Thyroid gland (tissue), 4 donors: ENCODE measurements at regions not wholly inside any gene's neighbourhood (a gene's known extent, or its start where the extent isn't known, plus 50 kb on each side); places are given as distances from the start of the nearest gene placed in this dataset.

Experiments used
- DNase-seq, 2 donors: peaks; one replicate each; pipeline ENCODE4 v3.0.0-alpha.2; 2019
- H3K27ac ChIP-seq, 3 donors: fragments of 200-600 bp; sonication (generic); 1 replicate in 2 of 3; 2 replicates in 1 of 3; pipeline ENCODE4 v1.5.1; 2016 to 2019; ENCODE audit warnings: mild to moderate bottlenecking in 1 of 3, moderate library complexity in 1 of 3
- H3K27me3 ChIP-seq: fragments of 200-600 bp; sonication (generic); one replicate; pipeline ENCODE4 v1.5.1; 2019
- H3K36me3 ChIP-seq, 2 donors: fragments of 200-600 bp; sonication (generic); one replicate each; pipeline ENCODE4 v1.5.1; 2016 to 2019
- H3K4me1 ChIP-seq, 2 donors: fragments of 200-600 bp; sonication (generic); one replicate each; pipeline ENCODE4 v1.5.1; 2017 to 2019
- H3K4me3 ChIP-seq, 3 donors: fragments of 200-600 bp; sonication (generic); replicated peaks in 1 of 3; 1 replicate in 2 of 3; 2 replicates in 1 of 3; pipeline ENCODE4 v1.5.1; 2016; ENCODE audit warnings: mild to moderate bottlenecking in 1 of 3
- H3K9me3 ChIP-seq: fragments of 200-600 bp; sonication (generic); one replicate; pipeline ENCODE4 v1.5.1; 2017
- POLR2A ChIP-seq, 2 donors: fragments of 450-650 bp; IDR thresholded peaks; one replicate each; pipeline ENCODE4 v1.6.1; 2017; ENCODE audit warnings: antibody characterized with exemption in 2 of 2, mild to moderate bottlenecking in 2 of 2, moderate library complexity in 1 of 2
- WGBS, 2 donors: methylation state at CpG; one replicate each; pipeline ENCODE4 v1.1.5; 2017; 5-methylcytosine and 5-hydroxymethylcytosine counted together
- intact Hi-C: fragments of 100-400 bp; cut with DNase I; formaldehyde crosslinking; loops from one replicate; pipeline ENCODE4 v1.15.1; 2023
- TF ChIP-seq, protein P1 (sequence below), 6 experiments: fragments of 200-600 bp in 3 of 6; fragments of 450-650 bp in 3 of 6; sonication (generic) in 3 of 6; IDR thresholded peaks; one replicate each; pipeline ENCODE4 v1.5.1; 2016 to 2019; ENCODE audit warnings: antibody characterized with exemption in 6 of 6, mild to moderate bottlenecking in 2 of 6, inconsistent platforms in 1 of 6, moderate library complexity in 1 of 6

DNA sequence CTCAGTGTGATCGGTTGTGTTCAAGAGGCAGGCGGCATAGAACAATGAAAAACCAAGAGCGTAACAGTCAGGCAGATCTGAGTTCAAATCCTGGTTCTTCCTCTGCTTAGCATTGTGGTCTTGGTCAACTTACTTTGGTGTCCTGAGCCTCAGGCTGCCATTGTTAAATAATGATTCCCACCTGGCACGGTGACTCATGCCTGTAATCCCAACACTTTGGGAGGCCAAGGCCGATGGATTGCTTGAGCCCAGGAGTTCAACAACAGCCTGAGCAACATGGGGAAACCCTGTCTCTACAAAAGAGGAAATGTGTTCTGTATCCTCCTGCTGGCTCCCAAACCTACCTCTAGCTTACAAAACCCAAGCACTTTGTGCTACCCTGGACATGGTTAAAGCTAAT, 129.0 kb upstream of the STX18 start:
- Histone ChIP-seq H3K36me3 (no peaks in the 10 kb centered on the region), H3K9me3 (no peaks in the 10 kb centered on the region), H3K27me3 (no peaks in the 10 kb centered on the region), H3K4me1 (no peaks in the 10 kb centered on the region), H3K4me3 (no peak overlapping the region), H3K27ac (no peak overlapping the region)
- intact Hi-C loops: no loop called here
- TF ChIP-seq, protein P1, sequence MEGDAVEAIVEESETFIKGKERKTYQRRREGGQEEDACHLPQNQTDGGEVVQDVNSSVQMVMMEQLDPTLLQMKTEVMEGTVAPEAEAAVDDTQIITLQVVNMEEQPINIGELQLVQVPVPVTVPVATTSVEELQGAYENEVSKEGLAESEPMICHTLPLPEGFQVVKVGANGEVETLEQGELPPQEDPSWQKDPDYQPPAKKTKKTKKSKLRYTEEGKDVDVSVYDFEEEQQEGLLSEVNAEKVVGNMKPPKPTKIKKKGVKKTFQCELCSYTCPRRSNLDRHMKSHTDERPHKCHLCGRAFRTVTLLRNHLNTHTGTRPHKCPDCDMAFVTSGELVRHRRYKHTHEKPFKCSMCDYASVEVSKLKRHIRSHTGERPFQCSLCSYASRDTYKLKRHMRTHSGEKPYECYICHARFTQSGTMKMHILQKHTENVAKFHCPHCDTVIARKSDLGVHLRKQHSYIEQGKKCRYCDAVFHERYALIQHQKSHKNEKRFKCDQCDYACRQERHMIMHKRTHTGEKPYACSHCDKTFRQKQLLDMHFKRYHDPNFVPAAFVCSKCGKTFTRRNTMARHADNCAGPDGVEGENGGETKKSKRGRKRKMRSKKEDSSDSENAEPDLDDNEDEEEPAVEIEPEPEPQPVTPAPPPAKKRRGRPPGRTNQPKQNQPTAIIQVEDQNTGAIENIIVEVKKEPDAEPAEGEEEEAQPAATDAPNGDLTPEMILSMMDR (IDR thresholded peaks at IDR 0.05): no peak
- no peak for TF ChIP-seq POLR2A (IDR thresholded peaks at IDR 0.05)
- WGBS, 2 donors: 82 to 97% methylated on average over 4 to 5 of the region's 5 CpGs
- no peak for DNase-seq

DNA sequence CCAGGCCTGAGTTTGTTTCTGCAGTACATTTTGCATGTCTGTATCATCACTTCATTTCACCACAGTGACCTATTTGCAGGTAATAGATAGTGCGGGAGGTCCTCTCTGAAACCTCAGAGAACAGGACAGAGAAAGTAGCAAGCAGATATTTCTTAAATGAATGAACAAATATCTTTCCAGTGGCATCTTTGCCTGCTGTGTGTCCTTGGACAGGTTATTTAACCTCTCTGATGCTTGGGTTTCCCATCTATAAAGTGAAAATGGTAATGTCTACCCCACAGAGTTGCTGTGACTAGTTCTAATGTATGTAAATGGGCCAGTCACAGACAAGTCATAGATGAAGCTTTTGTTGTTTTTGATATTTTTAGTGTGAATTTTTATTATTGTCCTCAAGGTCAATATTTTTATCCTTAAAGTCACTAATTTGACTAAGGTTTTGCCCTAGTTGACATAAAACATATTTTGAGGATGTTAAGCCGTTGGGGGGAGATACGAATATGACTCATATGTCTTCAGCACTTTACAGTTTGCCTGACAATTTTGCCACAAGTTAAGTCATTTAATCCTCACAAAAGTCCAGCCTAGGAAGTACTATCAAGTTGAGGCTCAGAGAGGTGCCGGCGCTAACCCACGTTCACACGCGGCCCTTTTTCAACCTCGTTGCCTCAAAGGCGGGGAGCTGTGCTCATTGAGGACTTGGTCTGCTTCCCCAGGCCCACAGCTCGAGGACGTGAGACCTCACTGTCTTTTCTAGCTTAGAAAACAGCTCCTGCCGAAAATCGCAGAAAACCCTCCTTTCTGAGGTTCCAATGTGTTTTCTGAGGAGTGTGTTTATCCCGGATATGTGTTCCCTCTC, 126.7 kb upstream of the STX18 start:
- no peak overlapping the region for H3K4me3 ChIP-seq
- no peaks in the 10 kb centered on the region for H3K27me3 ChIP-seq
- no peaks in the 10 kb centered on the region for H3K9me3 ChIP-seq
- H3K27ac ChIP-seq: no peak overlapping the region
- TF ChIP-seq, protein P1 (IDR thresholded peaks at IDR 0.05): no peak
- TF ChIP-seq POLR2A (IDR thresholded peaks at IDR 0.05): no peak
- DNase-seq: no peak
- 60 to 61% methylated on average over 15 of the region's 15 CpGs for WGBS, 2 donors
- no peaks in the 10 kb centered on the region for H3K4me1 ChIP-seq
- no peaks in the 10 kb centered on the region for H3K36me3 ChIP-seq
- intact Hi-C loops: no loop called here

DNA sequence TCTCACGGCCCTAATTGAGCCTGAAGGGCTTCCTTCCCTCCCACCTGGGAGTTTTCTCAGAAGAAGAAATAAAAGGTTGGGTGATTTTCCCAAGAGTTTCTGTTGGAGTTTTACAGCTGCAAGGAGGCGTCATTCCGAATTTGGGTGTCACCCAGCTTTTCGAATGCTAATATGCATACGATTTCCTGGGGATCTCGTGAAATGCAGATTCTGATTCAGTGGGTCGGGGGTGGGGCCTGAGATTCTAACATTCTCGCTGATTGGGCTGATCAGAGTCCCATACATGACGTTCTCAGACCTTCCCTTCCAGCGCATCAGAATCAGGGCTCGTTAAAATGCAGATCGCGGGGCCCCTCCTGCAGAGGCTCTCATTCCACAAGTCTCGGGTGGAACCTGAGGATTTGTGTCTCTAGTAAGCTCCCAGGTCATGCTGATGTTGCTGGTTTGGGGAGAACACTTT, 125.8 kb upstream of the STX18 start:
- no peak for TF ChIP-seq POLR2A (IDR thresholded peaks at IDR 0.05)
- TF ChIP-seq, protein P1 (IDR thresholded peaks at IDR 0.05): no peak
- no peak for DNase-seq
- WGBS, 2 donors: 44 to 64% methylated on average over 12 to 14 of the region's 14 CpGs
- Histone ChIP-seq H3K27me3 (no peaks in the 10 kb centered on the region), H3K4me1 (no peaks in the 10 kb centered on the region), H3K27ac (no peak overlapping the region), H3K9me3 (no peaks in the 10 kb centered on the region), H3K36me3 (no peaks in the 10 kb centered on the region), H3K4me3 (no peak overlapping the region)
- intact Hi-C loops: no loop called here

DNA sequence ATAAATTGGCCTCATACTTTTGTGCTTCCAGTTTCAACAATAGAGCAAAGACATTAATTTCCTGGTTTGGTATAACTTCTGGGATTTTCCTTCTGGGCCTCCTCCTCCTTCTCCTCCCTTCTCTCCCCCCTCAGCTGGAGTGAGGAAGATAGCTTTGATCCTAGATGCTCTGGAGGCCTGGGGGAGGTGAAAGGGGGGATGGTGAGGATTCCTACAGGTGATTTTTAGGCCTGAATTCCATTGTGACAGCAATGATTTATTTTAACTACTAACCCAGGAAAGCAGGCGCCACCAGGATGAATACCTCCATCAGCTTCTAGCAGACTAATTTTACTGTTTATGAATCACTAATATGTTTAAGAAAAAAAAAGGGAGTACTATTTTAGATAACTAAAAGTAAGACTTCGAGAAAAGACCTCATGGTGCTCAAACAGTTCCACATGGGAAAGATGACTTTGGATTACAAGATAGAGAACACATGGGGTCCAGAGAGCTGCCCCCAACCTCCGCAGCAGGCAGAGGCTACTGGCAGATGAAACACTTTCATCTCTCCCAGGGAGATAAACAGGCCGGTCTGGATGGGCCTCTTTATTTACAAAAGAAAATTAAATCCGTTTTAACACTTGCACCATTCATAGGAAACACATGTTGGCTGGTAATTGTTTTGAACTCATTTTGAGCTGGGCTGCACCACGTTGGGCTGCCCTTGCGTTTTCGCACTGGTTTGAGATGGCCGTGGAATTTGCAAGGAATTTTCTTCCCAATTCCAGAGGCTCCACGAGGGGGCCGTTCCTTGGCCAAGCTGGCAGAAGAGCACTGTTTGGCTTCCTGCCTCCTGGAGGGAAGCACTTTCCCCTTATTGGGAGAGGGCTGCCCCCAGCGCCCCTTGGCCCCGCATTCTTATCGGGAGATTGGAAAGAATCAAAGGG, 125.1 kb upstream of the STX18 start:
- H3K36me3 ChIP-seq: no peaks in the 10 kb centered on the region
- no peaks in the 10 kb centered on the region for H3K27me3 ChIP-seq
- intact Hi-C loops: no loop called here
- DNase-seq: no peak
- H3K4me1 ChIP-seq: no peaks in the 10 kb centered on the region
- no peak overlapping the region for H3K4me3 ChIP-seq
- H3K27ac ChIP-seq: no peak overlapping the region
- TF ChIP-seq POLR2A (IDR thresholded peaks at IDR 0.05): no peak
- TF ChIP-seq, protein P1 (IDR thresholded peaks at IDR 0.05): no peak
- 58 to 60% methylated on average over 14 of the region's 14 CpGs for WGBS, 2 donors
- no peaks in the 10 kb centered on the region for H3K9me3 ChIP-seq
